PC-3 (cell line): ENCODE measurements at regions not wholly inside any gene's neighbourhood (a gene's known extent, or its start where the extent isn't known, plus 50 kb on each side); places are given as distances from the start of the nearest gene placed in this dataset.

Experiments
- ATAC-seq: fragments of 200-7000 bp; cut with Tn5 transposase; 2 replicates; pipeline ENCODE4 v1.9.1; 2020; ENCODE audit warnings: mild to moderate bottlenecking, moderate library complexity
- BruUV-seq: library from RNA; stranded (reverse); fragments of 400-500 nt; replicated peaks from 2 replicates; lab custom pipeline; 2021; lab: Mats Ljungman, UMichigan
- CTCF ChIA-PET: fragments of 300-600 bp; sonication (Branson Sonifier 250); formaldehyde crosslinking; loops from one replicate; lab custom pipeline; 2022; ENCODE audit warnings: antibody characterized with exemption; lab: Charles Lee
- POLR2A ChIA-PET: fragments of 300-600 bp; sonication (Branson Sonifier 250); formaldehyde crosslinking; loops from one replicate; lab custom pipeline; 2022; ENCODE audit warnings: antibody characterized with exemption; ENCODE audit not compliant: unreplicated experiment; lab: Charles Lee
- DNase-seq: peaks from one replicate; pipeline ENCODE4 v3.0.0-alpha.2; 2015
- H2AFZ ChIP-seq: fragments of 300-600 bp; sonication (generic); 2 replicates; pipeline ENCODE4 v1.6.0; 2016; ENCODE audit warnings: antibody characterized with exemption, low read length
- H3F3A ChIP-seq: fragments of 300-600 bp; sonication (generic); one replicate; pipeline ENCODE4 v1.6.0; 2017; ENCODE audit warnings: antibody characterized with exemption, low read length, control low read depth, mild to moderate bottlenecking; ENCODE audit not compliant: unreplicated experiment
- H3K27ac ChIP-seq: fragments of 300-600 bp; sonication (generic); 2 replicates; pipeline ENCODE4 v1.5.1; 2016; ENCODE audit warnings: mild to moderate bottlenecking, low read length
- H3K27me3 ChIP-seq: fragments of 300-600 bp; sonication (generic); 2 replicates; pipeline ENCODE4 v1.6.1; 2016; ENCODE audit warnings: low read length, mixed read lengths
- H3K36me3 ChIP-seq: fragments of 300-600 bp; sonication (generic); 2 replicates; pipeline ENCODE4 v1.6.1; 2016; ENCODE audit warnings: low read depth, mixed run types, low read length, mixed read lengths
- H3K4me1 ChIP-seq: fragments of 300-600 bp; sonication (generic); 2 replicates; pipeline ENCODE4 v1.5.1; 2016; ENCODE audit warnings: low read length; ENCODE audit not compliant: insufficient read depth
- H3K4me2 ChIP-seq: fragments of 300-600 bp; sonication (generic); 2 replicates; pipeline ENCODE4 v1.6.0; 2016; ENCODE audit warnings: low read length
- H3K4me3 ChIP-seq: fragments of 300-600 bp; sonication (generic); 2 replicates; pipeline ENCODE4 v1.5.1; 2016; ENCODE audit warnings: mild to moderate bottlenecking, low read length, mixed read lengths
- H3K79me2 ChIP-seq: fragments of 300-600 bp; sonication (generic); 2 replicates; pipeline ENCODE4 v1.6.1; 2017; ENCODE audit warnings: low read length, mixed read lengths
- H3K9ac ChIP-seq: fragments of 300-600 bp; sonication (generic); 2 replicates; pipeline ENCODE4 v1.6.0; 2016; ENCODE audit warnings: mild to moderate bottlenecking, low read length
- H3K9me2 ChIP-seq: fragments of 300-600 bp; sonication (generic); replicated peaks from 2 replicates; pipeline ENCODE4 v1.6.1; 2016; ENCODE audit warnings: mixed run types, low read length, mixed read lengths
- H3K9me3 ChIP-seq: fragments of 300-600 bp; sonication (generic); 2 replicates; pipeline ENCODE4 v1.6.1; 2016; ENCODE audit warnings: low read length, mixed read lengths
- H4K20me1 ChIP-seq: fragments of 300-600 bp; sonication (generic); 2 replicates; pipeline ENCODE4 v1.6.1; 2016; ENCODE audit warnings: low read length, mixed read lengths
- CTCF ChIP-seq: fragments of 300-600 bp; sonication (generic); conservative IDR thresholded peaks from 2 replicates; pipeline ENCODE4 v1.5.1; 2017; ENCODE audit warnings: antibody characterized with exemption, low read depth, mild to moderate bottlenecking, low read length
- EZH2 ChIP-seq: fragments of 300-600 bp; sonication (generic); IDR thresholded peaks from one replicate; pipeline ENCODE4 v1.6.1; 2017; ENCODE audit warnings: antibody characterized with exemption, mild to moderate bottlenecking, low read length; ENCODE audit not compliant: unreplicated experiment
- EZH2phosphoT487 ChIP-seq: fragments of 300-600 bp; sonication (generic); IDR thresholded peaks from 2 replicates; pipeline ENCODE4 v1.6.1; 2018; ENCODE audit warnings: mild to moderate bottlenecking, antibody characterized with exemption, low read length, borderline replicate concordance
- intact Hi-C: fragments of 100-400 bp; cut with micrococcal nuclease; formaldehyde crosslinking; loops from 2 replicates; pipeline ENCODE4 v1.9.0; 2023

GRCh38 chrX:10931976-10932375 is 179.2 kb upstream of the HCCS start:
- Histone ChIP-seq H4K20me1 (no peaks in the 10 kb centered on the region), H3K4me1 (peaks cover 13% of the 10 kb centered on the region), H3K27ac (no peak overlapping the region), H3K36me3 (no peaks in the 10 kb centered on the region), H3K79me2 (no peaks in the 10 kb centered on the region), H3K4me3 (no peak overlapping the region), H3K9ac (no peak overlapping the region), H3K4me2 (no peak overlapping the region), H3K9me3 (no peaks in the 10 kb centered on the region), H3F3A (no peaks in the 10 kb centered on the region), H3K9me2 (no peaks in the 10 kb centered on the region), H2AFZ (no peak overlapping the region), H3K27me3 (no peaks in the 10 kb centered on the region)
- ATAC-seq (no peak), DNase-seq (no peak)
- intact Hi-C loops: loop anchor here (10.0 kb wide), 1 partner anchor 173 kb away; no protein-coding TSS in a partner anchor
- no peak for TF ChIP-seq EZH2phosphoT487
- TF ChIP-seq CTCF: no peak
- no peak for TF ChIP-seq EZH2
- CTCF ChIA-PET: no interaction called here
- no TSS peak for BruUV-seq
- POLR2A ChIA-PET: no interaction called here

GRCh38 chrX:10932842-10933440 is 178.2 kb upstream of the HCCS start:
- Histone ChIP-seq H3K4me3 (no peak overlapping the region), H2AFZ (no peak overlapping the region), H4K20me1 (no peaks in the 10 kb centered on the region), H3F3A (no peaks in the 10 kb centered on the region), H3K27ac (peak overlapping the region; percentile 47), H3K9ac (no peak overlapping the region), H3K4me2 (peak overlapping the region; percentile 24; the same call in 1 of the 2 replicates), H3K4me1 (peaks cover 13% of the 10 kb centered on the region), H3K79me2 (no peaks in the 10 kb centered on the region), H3K9me3 (no peaks in the 10 kb centered on the region), H3K9me2 (no peaks in the 10 kb centered on the region), H3K27me3 (no peaks in the 10 kb centered on the region), H3K36me3 (no peaks in the 10 kb centered on the region)
- intact Hi-C loops: loop anchor here (10.0 kb wide), 1 partner anchor 172 kb away; no protein-coding TSS in a partner anchor
- ChIA-PET CTCF (no interaction called here), POLR2A (no interaction called here)
- no TSS peak for BruUV-seq
- ATAC-seq: peak; percentile 91
- TF ChIP-seq EZH2: no peak
- no peak for TF ChIP-seq EZH2phosphoT487
- TF ChIP-seq CTCF: no peak
- peak; percentile 80 for DNase-seq

GRCh38 chrX:10935501-10935900 is 175.6 kb upstream of the HCCS start:
- BruUV-seq: no TSS peak
- ATAC-seq (no peak), DNase-seq (no peak)
- no peaks in the 10 kb centered on the region for H4K20me1 ChIP-seq
- H3K36me3 ChIP-seq: no peaks in the 10 kb centered on the region
- no peaks in the 10 kb centered on the region for H3F3A ChIP-seq
- CTCF ChIA-PET: no interaction called here
- H3K4me1 ChIP-seq: peaks cover 26% of the 10 kb centered on the region
- H3K79me2 ChIP-seq: no peaks in the 10 kb centered on the region
- no peaks in the 10 kb centered on the region for H3K27me3 ChIP-seq
- no peaks in the 10 kb centered on the region for H3K9me2 ChIP-seq
- no peak overlapping the region for H2AFZ ChIP-seq
- no peak overlapping the region for H3K4me3 ChIP-seq
- TF ChIP-seq CTCF (no peak), EZH2phosphoT487 (no peak), EZH2 (no peak)
- no peak overlapping the region for H3K4me2 ChIP-seq
- POLR2A ChIA-PET: no interaction called here
- intact Hi-C loops: loop anchor here (10.0 kb wide), 1 partner anchor 169 kb away; no protein-coding TSS in a partner anchor
- H3K9me3 ChIP-seq: no peaks in the 10 kb centered on the region
- no peak overlapping the region for H3K9ac ChIP-seq
- no peak overlapping the region for H3K27ac ChIP-seq
